Astrocyte (in vitro differentiated cells and primary cell): ENCODE measurements at regions not wholly inside any gene's neighbourhood (a gene's known extent, or its start where the extent isn't known, plus 50 kb on each side); places are given as distances from the start of the nearest gene placed in this dataset.

Source experiments
- EZH2 ChIP-seq: IDR thresholded peaks from 2 replicates; pipeline ENCODE4 v1.6.1; 2012; ENCODE audit warnings: mild to moderate bottlenecking, low read length, inconsistent platforms; ENCODE audit not compliant: insufficient read depth
- TF ChIP-seq, protein P1 (sequence below): IDR thresholded peaks from 2 replicates; pipeline ENCODE4 v1.5.1; 2011; ENCODE audit warnings: low read depth, mild to moderate bottlenecking, inconsistent platforms, low read length, moderate library complexity; ENCODE audit not compliant: insufficient read depth

GRCh38 chr10:37680243-37680683 lies 177.1 kb downstream of the ZNF248 start:
- TF ChIP-seq, protein P1, sequence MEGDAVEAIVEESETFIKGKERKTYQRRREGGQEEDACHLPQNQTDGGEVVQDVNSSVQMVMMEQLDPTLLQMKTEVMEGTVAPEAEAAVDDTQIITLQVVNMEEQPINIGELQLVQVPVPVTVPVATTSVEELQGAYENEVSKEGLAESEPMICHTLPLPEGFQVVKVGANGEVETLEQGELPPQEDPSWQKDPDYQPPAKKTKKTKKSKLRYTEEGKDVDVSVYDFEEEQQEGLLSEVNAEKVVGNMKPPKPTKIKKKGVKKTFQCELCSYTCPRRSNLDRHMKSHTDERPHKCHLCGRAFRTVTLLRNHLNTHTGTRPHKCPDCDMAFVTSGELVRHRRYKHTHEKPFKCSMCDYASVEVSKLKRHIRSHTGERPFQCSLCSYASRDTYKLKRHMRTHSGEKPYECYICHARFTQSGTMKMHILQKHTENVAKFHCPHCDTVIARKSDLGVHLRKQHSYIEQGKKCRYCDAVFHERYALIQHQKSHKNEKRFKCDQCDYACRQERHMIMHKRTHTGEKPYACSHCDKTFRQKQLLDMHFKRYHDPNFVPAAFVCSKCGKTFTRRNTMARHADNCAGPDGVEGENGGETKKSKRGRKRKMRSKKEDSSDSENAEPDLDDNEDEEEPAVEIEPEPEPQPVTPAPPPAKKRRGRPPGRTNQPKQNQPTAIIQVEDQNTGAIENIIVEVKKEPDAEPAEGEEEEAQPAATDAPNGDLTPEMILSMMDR: no peak
- no peak for TF ChIP-seq EZH2
